ENCODE measurements at regions not wholly inside any gene's neighbourhood (a gene's known extent, or its start where the extent isn't known, plus 50 kb on each side); places are given as distances from the start of the nearest gene placed in this dataset.

GRCh38 chr4:84441758-84442377, 57.2 kb downstream of the NKX6-1 start:
- Histone ChIP-seq H3K4me3 (no peak overlapping the region), H3K27me3 (ENCODE audit: low read depth) (no peaks in the 10 kb centered on the region), H3K4me1 (no peaks in the 10 kb centered on the region; the same call in 1 of the 2 replicates), H3K36me3 (replicated peaks) (no peaks in the 10 kb centered on the region), H3K9me3 (no peaks in the 10 kb centered on the region)
- in situ Hi-C loops (cut with MboI; ENCODE audit: low sequenced_read_pairs): no loop called here
- DNase-seq (ENCODE audit: low spot score in 2 of 2): no peak

DNA sequence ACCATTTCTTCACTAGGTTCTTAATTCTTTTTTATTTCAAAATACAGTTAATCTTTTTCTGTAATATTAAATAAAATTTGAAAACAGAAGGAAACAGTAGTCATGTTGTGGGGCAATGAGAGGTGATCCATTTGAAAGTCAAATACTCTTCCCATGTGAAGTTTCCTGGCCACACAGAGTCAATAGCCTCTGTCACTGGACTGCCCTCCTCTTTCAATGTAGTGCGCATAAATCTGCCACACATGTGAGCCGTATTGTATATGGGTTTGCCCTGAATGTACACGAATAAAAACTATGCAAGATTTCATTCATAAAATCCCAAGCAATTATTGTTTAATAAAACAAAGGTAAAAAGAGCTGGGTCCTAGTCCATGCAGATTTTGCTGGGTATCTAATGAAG, 59.1 kb downstream of the NKX6-1 start:
- no peak for DNase-seq (ENCODE audit: low spot score in 2 of 2)
- in situ Hi-C loops (cut with MboI; ENCODE audit: low sequenced_read_pairs): no loop called here
- Histone ChIP-seq H3K4me1 (no peaks in the 10 kb centered on the region; the same call in 1 of the 2 replicates), H3K27me3 (ENCODE audit: low read depth) (no peaks in the 10 kb centered on the region), H3K4me3 (no peak overlapping the region), H3K36me3 (replicated peaks) (no peaks in the 10 kb centered on the region), H3K9me3 (no peaks in the 10 kb centered on the region)

DNA sequence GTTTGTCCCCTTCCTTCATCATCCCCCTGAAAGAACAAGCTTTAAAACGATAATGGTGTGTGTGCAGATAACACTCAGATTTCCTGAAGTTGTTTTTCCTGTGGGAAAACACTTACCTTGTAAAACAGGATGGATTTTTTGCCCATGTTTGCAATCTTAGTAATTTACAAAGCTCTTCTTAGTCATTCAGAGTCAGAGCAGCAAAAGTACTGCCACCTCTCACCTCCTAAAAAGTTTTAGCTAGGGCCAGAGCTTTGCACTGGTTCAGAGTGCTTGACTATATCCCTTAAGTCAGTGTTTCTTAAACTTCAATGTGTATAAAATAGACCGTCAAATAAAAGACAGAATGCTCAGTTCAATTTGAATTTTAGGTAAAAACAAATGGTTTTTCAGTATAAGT, 62.3 kb downstream of the NKX6-1 start:
- no peaks in the 10 kb centered on the region; the same call in 1 of the 2 replicates for H3K4me1 ChIP-seq
- in situ Hi-C loops (cut with MboI; ENCODE audit: low sequenced_read_pairs): no loop called here
- no peaks in the 10 kb centered on the region for H3K36me3 ChIP-seq (replicated peaks)
- no peak overlapping the region for H3K4me3 ChIP-seq
- H3K9me3 ChIP-seq: no peaks in the 10 kb centered on the region
- no peak for DNase-seq (ENCODE audit: low spot score in 2 of 2)
- H3K27me3 ChIP-seq (ENCODE audit: low read depth): no peaks in the 10 kb centered on the region

- no peak overlapping the region for H3K4me3 ChIP-seq
- DNase-seq (ENCODE audit: low spot score in 2 of 2): no peak
- no peaks in the 10 kb centered on the region for H3K36me3 ChIP-seq (replicated peaks)
- no peaks in the 10 kb centered on the region for H3K4me1 ChIP-seq
- in situ Hi-C loops (cut with MboI; ENCODE audit: low sequenced_read_pairs): no loop called here
- no peaks in the 10 kb centered on the region for H3K27me3 ChIP-seq (ENCODE audit: low read depth)
- no peaks in the 10 kb centered on the region for H3K9me3 ChIP-seq
These were observed 64.7 kb downstream of the NKX6-1 start for GRCh38 chr4:84434344-84434743.

DNA sequence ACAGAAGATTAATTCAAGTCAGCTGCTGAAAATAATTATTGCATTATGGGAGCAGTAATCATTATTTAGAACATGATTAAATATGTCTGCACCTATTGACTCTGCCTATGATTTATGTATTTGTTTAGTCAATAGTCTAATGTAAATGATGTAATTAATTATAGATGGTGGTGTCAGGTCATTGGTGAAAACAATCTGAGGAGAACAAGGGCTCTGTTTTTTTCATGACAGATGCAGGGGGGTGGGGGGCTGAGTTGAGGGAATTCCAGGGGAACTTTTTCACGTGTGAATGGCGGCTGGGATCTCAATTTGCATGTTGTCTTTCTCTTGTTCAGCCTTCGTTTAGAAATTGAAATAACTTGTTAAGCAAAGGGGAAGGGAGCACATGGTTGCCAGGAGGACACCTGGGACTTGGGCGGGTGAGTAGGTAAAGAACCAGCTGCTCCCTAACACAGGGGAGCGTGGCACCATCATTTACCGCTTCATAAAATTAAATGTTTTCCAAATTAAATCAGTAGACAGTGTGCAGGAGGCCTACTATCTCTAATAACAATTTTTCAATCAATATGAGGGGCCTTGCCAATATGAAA, 65.4 kb downstream of the NKX6-1 start:
- H3K4me1 ChIP-seq: no peaks in the 10 kb centered on the region
- in situ Hi-C loops (cut with MboI; ENCODE audit: low sequenced_read_pairs): no loop called here
- no peak overlapping the region for H3K4me3 ChIP-seq
- H3K36me3 ChIP-seq (replicated peaks): no peaks in the 10 kb centered on the region
- DNase-seq (ENCODE audit: low spot score in 2 of 2): no peak
- H3K27me3 ChIP-seq (ENCODE audit: low read depth): no peaks in the 10 kb centered on the region
- H3K9me3 ChIP-seq: no peaks in the 10 kb centered on the region

DNA sequence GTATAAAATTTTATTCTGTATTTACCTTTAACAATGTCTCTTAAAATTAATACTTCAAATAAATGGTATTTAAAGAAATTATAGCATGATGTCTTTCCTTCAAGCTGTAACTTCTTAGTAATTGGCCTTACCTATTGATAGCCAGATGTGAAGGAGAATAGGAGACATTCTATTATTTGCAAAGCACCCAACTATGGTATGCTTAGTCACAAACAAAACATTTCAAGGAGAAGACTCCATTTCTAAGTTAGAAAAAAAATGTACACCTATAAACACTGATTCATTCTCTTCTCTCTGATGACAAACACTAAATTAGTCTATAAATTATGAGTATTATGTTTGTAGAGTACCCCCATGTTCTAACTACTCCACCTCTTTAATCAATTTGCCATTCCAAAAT, 66.4 kb downstream of the NKX6-1 start:
- H3K4me3 ChIP-seq: no peak overlapping the region
- H3K4me1 ChIP-seq: no peaks in the 10 kb centered on the region
- in situ Hi-C loops (cut with MboI; ENCODE audit: low sequenced_read_pairs): no loop called here
- H3K9me3 ChIP-seq: no peaks in the 10 kb centered on the region
- DNase-seq (ENCODE audit: low spot score in 2 of 2): no peak
- H3K36me3 ChIP-seq (replicated peaks): no peaks in the 10 kb centered on the region
- H3K27me3 ChIP-seq (ENCODE audit: low read depth): no peaks in the 10 kb centered on the region

DNA sequence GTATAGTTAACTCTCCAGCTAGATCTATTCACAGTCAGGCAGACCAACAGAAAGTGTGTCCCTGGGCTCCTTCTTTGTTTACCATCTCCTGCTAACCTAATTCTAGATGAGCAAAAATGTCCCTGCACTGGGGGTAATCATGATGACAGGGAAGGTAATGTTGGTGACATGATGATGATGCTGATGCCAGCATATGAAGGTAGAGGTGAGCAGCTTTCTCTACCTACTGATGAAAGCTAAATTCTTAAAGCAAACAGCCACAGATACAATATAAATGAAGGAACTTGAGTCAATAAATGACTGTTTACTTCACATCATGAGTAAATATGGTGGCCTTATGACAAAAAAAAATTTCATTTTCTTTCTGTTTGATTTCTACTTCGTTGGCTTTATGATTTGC, 78.5 kb downstream of the NKX6-1 start:
- Histone ChIP-seq H3K4me3 (no peak overlapping the region), H3K4me1 (no peaks in the 10 kb centered on the region; the same call in 1 of the 2 replicates), H3K9me3 (no peaks in the 10 kb centered on the region; the same call in 1 of the 2 replicates), H3K27me3 (ENCODE audit: low read depth) (no peaks in the 10 kb centered on the region; the same call in 1 of the 2 replicates), H3K36me3 (replicated peaks) (no peaks in the 10 kb centered on the region)
- no peak for DNase-seq (ENCODE audit: low spot score in 2 of 2)
- in situ Hi-C loops (cut with MboI; ENCODE audit: low sequenced_read_pairs): no loop called here

DNA sequence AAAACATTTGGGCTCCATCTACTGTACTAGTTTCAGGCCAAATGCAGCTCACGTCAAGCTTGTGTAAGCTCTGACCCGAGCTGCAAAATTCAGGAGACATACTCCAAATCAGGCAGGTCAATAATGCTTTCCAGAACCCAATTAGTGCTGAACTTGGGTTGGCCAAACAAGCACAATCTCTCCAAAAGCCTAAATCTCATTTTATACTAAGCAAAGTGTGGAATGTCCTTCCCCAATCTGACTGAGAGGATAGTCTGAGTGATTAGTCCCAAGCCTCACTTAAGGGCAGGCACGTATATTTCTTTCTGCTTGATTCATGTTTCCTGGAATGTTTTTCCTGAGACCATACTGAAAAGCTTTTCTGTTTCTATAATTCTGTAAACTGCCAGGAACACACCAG, 79.9 kb downstream of the NKX6-1 start:
- DNase-seq (ENCODE audit: low spot score in 2 of 2): no peak
- Histone ChIP-seq H3K4me1 (no peaks in the 10 kb centered on the region; the same call in 1 of the 2 replicates), H3K9me3 (no peaks in the 10 kb centered on the region; the same call in 1 of the 2 replicates), H3K4me3 (no peak overlapping the region), H3K27me3 (ENCODE audit: low read depth) (no peaks in the 10 kb centered on the region; the same call in 1 of the 2 replicates), H3K36me3 (replicated peaks) (no peaks in the 10 kb centered on the region)
- in situ Hi-C loops (cut with MboI; ENCODE audit: low sequenced_read_pairs): no loop called here

GRCh38 chr4:84417997-84418709, 80.9 kb downstream of the NKX6-1 start:
- Histone ChIP-seq H3K4me1 (peaks cover 2% of the 10 kb centered on the region; the same call in 1 of the 2 replicates), H3K27me3 (ENCODE audit: low read depth) (no peaks in the 10 kb centered on the region; the same call in 1 of the 2 replicates), H3K9me3 (no peaks in the 10 kb centered on the region), H3K36me3 (replicated peaks) (no peaks in the 10 kb centered on the region), H3K4me3 (no peak overlapping the region)
- DNase-seq (ENCODE audit: low spot score in 2 of 2): no peak
- in situ Hi-C loops (cut with MboI; ENCODE audit: low sequenced_read_pairs): no loop called here

DNA sequence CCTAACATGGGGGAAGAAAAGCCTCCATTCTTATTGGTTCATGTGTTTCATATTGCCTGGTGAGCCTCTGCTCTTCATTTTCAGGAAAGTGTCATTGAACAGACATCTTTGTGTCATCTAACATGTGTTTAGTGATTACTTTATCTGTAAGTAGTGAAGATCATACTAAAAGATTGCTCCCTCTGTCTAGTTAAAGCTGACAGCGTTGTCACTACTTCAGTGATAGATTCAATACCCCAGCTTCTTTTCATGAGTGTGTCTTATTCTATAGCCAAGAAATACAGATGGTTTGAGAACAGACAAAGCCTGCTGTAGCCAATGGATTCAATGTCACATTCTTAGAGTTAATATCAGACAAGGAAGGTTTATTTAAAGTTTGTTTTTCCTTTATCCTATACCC, 85.1 kb downstream of the NKX6-1 start:
- H3K27me3 ChIP-seq (ENCODE audit: low read depth): peaks cover 13% of the 10 kb centered on the region
- no peaks in the 10 kb centered on the region for H3K36me3 ChIP-seq (replicated peaks)
- in situ Hi-C loops (cut with MboI; ENCODE audit: low sequenced_read_pairs): no loop called here
- DNase-seq (ENCODE audit: low spot score in 2 of 2): no peak
- H3K4me3 ChIP-seq: no peak overlapping the region
- peaks cover 2% of the 10 kb centered on the region; the same call in 1 of the 2 replicates for H3K4me1 ChIP-seq
- no peaks in the 10 kb centered on the region for H3K9me3 ChIP-seq

GRCh38 chr4:84413480-84413879, 85.6 kb downstream of the NKX6-1 start:
- Histone ChIP-seq H3K9me3 (no peaks in the 10 kb centered on the region), H3K36me3 (replicated peaks) (no peaks in the 10 kb centered on the region), H3K4me1 (peaks cover 2% of the 10 kb centered on the region; the same call in 1 of the 2 replicates), H3K4me3 (no peak overlapping the region), H3K27me3 (ENCODE audit: low read depth) (peaks cover 13% of the 10 kb centered on the region)
- in situ Hi-C loops (cut with MboI; ENCODE audit: low sequenced_read_pairs): no loop called here
- DNase-seq (ENCODE audit: low spot score in 2 of 2): no peak

- H3K36me3 ChIP-seq (replicated peaks): no peaks in the 10 kb centered on the region
- no peaks in the 10 kb centered on the region for H3K9me3 ChIP-seq
- H3K4me1 ChIP-seq: peaks cover 2% of the 10 kb centered on the region; the same call in 1 of the 2 replicates
- H3K27me3 ChIP-seq (ENCODE audit: low read depth): peaks cover 13% of the 10 kb centered on the region
- no peak for DNase-seq (ENCODE audit: low spot score in 2 of 2)
- no peak overlapping the region for H3K4me3 ChIP-seq
- in situ Hi-C loops (cut with MboI; ENCODE audit: low sequenced_read_pairs): no loop called here
These were observed 87.0 kb downstream of the NKX6-1 start for GRCh38 chr4:84412062-84412461.

DNA sequence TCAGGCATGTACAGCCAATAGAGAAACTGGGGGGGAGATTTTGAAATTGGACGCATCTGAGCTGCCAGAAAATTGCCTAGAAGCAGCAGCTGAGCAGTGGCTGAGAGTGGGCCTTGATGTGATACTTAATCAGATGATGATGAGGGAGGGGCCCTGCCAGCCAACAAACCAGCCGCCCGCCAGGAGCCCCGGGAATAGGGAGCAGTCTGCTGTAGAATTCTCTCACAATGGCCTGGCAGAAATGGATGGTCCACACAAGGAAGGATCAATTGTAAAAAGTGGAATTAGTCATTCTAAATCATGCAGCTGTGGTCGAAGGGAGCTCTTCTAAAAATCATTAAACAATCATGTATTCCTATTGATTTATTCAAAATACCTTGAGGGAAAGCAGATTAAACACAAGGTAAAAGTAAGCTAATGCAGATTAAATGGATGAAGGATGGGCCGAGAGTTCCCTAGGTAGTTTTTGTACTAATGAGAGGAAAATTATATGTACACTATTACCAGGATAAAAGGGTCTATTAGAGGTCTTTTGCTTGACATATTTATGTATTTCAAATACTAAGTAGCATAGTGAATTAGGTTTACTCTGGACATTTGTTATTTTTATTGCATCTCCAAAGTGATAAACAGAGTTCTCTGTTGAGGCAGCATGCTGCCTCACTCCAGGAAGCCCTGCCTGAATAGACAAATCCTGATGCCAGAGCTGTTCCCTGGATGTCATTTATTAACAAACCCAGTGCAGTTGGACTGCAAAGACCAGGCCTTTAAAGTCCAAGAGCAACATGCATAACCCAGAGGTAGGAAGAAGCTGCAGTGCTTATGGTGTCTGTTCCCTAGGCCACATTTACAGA, 91.3 kb downstream of the NKX6-1 start:
- no peaks in the 10 kb centered on the region for H3K36me3 ChIP-seq (replicated peaks)
- H3K4me3 ChIP-seq: no peak overlapping the region
- no peak for DNase-seq (ENCODE audit: low spot score in 2 of 2)
- H3K27me3 ChIP-seq (ENCODE audit: low read depth): peaks cover 15% of the 10 kb centered on the region
- no peaks in the 10 kb centered on the region for H3K9me3 ChIP-seq
- no peaks in the 10 kb centered on the region for H3K4me1 ChIP-seq
- in situ Hi-C loops (cut with MboI; ENCODE audit: low sequenced_read_pairs): no loop called here
